ENCODE measurements at regions not wholly inside any gene's neighbourhood (a gene's known extent, or its start where the extent isn't known, plus 50 kb on each side); places are given as distances from the start of the nearest gene placed in this dataset.

- TF ChIP-seq EZH2 (IDR thresholded peaks at IDR 0.05) = no peak
- no peak for TF ChIP-seq CTCF (IDR thresholded peaks at IDR 0.05 in 2 of 3, conservative IDR thresholded peaks at IDR 0.05 in 1 of 3; ENCODE audit: borderline replicate concordance in 1 of 3, insufficient read depth in 1 of 3, low read depth in 2 of 3, low read length in 2 of 3)
- no peak for TF ChIP-seq JUND (IDR thresholded peaks at IDR 0.05)
These were observed 116.4 kb upstream of the RGMA start for GRCh38 chr15:93205413-93205812.
